Stimulated activated CD8-positive, alpha-beta memory T cell treated with anti-CD3 and anti-CD28 coated beads, Interleukin-4, amount 100 ng/mL, for 24 hours (primary cell): ENCODE measurements at regions not wholly inside any gene's neighbourhood (a gene's known extent, or its start where the extent isn't known, plus 50 kb on each side); places are given as distances from the start of the nearest gene placed in this dataset.
"Not testable (repeated sequence)": the region's sequence is repeated elsewhere in the genome, so short reads cannot be mapped to it uniquely, and the experiment has no call there.

ENCODE experiments used
- DNase-seq: peaks from one replicate; pipeline ENCODE4 v3.0.0-alpha.2; 2020; ENCODE audit warnings: low read depth

DNA sequence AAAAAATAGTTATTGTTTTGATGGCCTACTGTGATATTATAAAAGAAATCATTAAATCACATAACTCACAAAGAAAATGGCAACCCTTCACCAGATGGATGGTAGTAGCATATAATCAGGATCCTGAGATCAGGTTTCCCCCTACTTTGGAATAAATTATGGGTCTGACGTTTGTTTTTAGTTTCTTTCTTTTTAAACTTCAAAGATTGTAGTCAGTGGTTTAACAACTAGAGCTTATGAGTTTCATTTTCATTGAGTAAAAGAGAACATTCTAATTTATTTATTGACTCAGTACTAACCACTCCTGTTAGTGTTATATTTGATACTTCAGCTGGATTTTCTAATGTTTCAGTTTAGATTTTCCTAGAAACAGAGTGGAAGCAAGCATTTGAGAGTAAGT, 218.0 kb upstream of the PCSK5 start:
- no peak for DNase-seq

DNA sequence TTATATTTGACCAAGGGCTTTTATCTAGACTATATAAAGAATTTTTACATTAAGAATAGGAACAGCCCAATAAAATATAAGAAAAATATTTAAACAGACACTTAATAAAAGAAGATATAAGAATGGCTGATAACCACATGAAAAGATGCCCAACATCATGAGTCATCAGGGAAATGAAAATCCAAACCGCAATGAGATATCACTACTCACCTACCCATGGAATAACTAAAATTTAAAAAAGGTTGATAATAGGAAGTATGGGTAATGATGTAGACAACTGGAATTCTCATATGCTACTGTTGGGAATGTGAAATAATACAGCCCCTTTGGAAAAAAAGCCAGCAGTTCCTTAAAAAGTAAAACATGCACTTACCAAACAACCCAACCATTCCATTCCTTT, 206.9 kb upstream of the PCSK5 start:
- DNase-seq = no peak

DNA sequence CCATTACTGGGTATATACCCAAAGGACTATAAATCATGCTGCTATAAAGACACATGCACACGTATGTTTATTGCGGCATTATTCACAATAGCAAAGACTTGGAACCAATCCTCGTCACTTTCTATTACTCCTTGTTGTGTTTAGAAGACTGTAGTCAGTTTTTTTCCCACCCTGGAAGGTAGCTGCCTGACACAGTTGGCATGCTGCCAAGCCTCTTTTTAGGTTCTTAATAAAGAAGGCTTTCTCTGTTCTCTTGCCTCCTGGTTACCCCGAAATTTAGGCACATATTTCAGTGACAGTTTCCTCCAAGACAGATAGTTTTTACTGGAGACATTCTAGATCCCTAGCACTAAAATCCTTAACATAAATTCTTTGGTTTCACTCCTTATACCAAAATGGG, 205.4 kb upstream of the PCSK5 start:
- no peak for DNase-seq

DNA sequence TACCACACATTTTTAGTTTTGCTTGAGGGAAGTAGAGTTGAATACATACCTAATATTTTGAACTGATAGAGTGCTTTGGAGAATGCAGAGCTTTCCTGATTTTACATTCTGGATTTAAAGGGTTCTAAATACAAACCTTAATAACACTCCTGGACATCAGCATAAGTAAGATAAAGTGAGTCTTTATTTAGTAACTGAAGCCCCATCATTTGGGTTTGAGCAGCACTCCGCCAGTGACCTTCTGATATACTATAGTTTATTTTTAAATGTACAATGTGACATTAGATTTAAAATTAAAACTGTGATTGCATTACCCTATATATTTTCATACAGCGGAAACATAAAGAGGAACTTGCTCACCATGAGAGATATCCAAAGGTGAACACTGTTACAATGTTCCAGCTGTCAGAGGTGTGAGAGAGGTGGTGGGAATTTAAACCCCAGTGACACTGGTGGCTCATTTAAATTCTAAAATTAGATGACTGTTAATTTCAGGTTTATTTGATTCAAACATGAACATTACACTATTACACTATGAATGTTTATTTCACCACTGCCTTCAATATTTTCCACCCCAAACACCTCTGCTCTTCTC, 203.0 kb upstream of the PCSK5 start:
- no peak for DNase-seq

DNA sequence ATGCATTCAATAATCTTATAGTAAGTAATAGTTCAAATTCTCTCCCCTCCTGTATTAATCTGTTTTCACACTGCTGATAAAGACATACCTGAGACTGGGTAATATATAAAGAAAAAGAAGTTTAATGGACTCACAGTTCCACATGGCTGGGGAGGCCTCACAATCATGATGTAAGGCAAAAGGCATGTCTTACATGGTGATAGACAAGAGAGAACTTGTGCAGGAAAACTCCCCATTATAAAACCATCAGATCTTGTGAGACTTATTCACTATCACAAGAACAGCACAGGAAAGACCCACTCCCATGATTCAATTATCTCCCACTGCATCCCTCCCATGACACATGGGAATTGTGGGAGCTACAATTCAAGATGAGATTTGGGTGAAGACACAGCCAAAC, 199.9 kb upstream of the PCSK5 start:
- not testable (repeated sequence) for DNase-seq

DNA sequence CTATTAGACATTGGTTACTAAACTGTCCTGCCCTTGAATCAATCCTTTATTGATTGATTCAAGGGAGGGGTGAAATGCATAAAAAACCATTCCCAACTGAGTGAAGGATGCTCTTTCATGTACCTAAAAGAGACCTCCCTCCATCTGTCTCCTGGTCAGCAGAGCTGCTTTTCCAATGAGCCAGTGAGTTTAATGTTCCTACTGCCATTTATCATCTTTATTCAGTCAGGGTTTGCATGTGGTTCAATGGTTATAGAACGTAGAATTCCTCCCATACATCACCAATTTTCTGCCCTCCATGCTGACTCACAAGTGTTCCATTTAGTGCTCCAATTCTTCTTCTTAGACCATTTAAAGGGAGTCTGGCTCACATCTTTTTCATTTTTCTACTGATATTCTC, 199.1 kb upstream of the PCSK5 start:
- DNase-seq = no peak

DNA sequence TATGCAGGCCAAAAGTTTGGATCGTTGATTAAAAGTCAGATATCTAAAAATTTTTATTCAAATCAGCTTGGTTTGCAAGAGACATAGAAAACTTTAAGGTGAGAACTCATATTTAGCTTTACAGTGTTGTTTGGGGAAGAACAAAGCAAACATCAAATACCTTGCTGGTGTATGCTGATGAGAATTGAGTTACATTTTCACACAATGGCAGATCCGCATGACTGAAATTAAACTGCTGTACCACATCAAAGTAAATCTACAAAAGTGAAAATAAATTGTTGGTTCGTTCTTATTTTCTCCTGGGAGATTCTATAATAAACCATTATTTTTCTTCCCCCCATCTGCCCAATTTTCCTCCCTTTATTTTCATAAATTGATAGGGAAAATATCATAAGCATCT, 198.2 kb upstream of the PCSK5 start:
- DNase-seq = no peak

DNA sequence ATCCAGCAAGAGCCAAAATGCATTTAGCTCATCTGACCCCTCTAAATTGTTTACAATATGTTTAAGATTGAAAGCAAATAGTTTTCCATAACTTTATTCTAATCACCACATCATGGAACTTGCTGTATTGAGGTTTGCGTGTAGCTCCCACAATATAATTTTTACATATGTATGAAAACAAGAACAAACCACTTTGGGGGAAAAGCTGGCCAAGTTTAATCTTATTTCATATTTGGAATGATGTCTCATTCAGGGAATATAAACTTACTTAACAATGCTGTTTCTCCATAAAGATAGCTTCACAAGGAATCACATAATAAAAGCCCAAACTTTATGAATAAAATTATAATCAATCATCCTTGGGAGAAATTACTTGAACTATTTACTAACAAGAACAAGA, 194.6 kb upstream of the PCSK5 start:
- DNase-seq = no peak

DNA sequence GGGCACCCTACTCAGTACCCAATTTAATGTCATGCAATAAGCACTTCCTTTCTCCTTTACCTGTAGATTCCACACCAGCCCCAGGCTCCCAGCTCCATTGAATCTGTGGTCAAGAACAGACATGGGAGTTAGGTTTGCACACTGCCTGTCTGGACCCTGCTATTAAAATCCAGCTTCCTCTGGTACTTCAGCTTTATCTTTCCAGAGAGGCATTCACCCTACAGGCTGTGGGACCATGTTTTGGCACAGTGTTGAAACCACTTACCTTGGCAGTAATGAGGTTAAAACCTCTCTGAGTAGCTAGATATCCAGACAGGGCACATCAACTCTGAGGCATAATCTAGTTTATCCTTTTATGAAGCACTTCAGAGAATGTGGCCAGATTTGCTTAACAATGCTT, 191.5 kb upstream of the PCSK5 start:
- DNase-seq = no peak

DNA sequence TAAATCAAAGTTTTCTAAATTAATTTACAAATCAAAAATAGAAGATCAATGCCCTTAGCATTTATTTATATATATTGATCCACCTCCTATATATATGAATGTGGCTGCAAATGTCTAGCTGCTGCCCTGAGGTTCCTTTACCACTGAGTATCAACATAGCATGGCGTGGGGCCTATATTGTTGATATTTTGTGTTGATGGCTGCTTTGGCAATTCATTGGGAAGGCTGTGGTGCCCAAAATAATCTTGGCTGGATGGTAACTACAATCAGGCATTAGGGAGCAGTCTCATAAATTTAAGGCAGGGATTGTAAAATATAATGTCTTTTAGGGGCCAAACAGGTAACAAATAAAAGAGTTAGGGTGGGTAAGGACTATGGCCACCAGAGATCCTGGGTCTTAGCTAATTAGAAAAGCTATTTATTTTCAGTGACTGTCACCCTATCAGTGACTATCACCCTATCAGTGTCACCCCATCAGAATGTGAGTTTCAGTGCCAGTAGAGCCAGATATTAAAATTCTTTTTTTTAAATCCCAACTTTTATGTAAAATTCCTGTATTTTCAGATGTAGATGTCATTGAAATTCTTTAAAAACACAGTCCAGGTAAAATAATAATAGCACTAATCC, 190.7 kb upstream of the PCSK5 start:
- no peak for DNase-seq

DNA sequence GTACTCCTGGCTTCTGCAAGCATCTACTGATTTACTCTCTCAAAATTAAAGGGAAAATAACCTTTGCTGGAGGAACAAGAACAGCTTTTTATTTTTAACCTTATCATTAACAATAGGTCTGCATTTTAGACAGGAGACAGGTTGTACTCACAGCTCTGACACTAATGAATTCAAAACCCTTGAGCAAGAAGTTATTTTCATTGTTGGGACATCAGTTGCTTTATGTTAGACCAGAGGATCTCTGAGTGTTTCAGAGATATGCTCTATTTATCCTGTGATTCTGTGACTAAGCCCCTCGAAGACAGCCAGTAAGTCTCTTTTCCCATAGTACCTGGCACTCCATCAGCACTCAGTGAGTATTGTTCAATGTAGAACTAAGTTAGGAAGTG, 190.2 kb upstream of the PCSK5 start:
- DNase-seq = no peak

DNA sequence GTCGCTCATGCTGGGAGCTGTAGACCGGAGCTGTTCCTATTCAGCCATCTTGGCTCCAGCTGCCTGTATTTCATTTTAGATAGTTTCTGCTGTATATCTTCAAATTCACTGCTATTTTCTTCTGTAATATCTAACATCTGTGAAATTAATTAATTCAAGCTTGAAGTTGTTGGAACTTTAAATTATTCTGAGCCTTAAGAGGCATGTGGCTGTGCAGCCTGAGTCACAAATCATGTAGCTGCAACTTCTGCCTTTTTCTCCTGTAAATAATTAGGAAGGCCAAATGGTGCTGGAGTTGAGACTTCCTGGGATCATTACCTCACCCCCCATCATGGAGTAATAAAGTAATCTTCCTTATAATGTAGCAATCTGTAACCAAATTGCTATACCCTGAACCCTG, 183.3 kb upstream of the PCSK5 start:
- DNase-seq = no peak

DNA sequence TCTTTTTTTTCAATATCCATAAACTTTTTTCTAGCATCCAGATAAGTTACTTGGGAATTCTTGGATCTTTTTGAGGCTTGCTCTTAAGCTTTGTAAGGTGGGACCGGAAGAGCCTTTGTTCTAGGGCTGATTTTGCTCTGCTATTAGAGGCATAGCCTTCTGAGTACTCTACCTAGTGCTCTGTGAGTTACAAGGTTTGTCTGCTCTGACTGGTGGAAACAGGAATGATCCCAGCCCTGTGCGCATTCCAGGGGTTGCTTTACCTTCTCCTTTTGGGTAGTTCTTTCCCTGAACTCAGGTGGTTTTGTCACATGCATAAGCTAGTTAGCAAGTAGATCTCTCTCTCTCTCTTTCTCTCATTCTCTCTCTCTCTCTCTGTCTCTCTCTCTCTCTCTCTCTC, 180.8 kb upstream of the PCSK5 start:
- DNase-seq = no peak

DNA sequence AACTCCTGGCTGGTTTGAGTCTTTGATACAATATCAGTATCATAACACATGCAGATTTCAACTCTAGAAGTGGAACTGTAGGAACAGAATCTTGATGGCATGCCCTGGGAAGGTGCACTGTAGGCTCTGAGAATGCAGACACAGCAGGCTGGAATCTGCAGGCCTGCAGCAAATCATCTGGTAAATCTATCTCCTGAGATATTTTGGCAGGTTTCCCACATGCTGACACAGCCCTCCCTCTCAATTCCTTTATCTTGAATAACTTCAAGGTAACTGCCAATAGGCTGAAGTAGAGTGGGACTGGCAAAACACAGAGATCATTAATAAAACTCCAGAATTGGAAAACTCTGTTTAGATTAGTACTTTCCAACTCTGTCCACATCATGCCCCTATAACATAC, 177.8 kb upstream of the PCSK5 start:
- no peak for DNase-seq

DNA sequence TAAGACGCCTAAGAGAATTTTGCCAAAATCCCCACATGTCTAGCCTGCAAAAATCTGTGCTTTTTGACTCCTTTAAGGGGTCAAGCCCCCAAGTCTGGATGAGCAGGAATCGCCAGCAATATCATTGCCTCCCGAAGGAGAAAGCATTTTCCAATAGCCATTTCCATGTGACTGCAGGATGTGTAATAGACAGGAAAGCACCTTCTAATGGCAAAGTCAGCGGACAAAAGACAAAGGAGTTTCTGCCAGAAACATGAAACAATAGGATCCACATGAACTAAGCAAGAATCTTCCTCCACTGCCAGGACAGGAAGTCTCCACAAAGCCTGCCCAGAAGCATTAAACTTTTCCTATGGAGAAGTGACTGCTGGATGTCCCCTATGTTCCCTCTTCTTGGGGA, 177.1 kb upstream of the PCSK5 start:
- DNase-seq = no peak

DNA sequence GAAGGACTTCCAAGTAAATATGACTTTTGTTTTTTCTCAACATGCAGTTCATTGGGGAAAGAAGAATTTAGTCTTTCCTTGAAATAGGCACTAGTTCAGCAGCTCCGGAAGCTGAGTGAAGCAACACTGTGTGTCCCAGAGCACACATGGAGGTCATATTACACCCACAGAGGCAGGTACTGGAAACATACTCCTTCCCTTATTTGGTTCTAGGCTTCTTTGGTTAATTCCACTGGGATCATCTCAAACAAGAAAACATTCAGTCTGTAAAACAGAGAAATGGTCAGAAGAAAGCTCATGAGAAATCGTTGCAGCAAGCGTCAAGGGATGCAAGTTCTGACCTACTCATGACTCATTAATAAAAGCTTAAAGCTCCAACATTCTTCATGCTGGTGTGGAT, 175.1 kb upstream of the PCSK5 start:
- no peak for DNase-seq

DNA sequence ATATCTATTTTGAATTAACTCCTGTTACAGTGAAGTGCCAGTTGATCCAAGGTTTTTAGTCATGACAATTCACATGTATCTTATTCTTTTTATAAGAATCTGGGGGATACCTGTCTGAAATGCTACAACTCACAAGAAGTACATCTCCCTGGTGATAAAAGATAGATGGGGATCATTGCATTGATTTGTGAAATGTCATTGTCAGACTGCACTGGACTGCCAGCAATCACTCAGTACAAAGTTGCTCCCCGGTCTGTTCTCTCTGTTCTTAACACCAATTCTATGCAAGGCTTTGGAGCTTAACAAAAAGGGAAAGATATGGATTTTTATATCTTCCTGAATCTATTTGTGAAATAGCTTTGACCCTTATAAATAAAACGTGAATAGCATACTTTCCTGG, 171.8 kb upstream of the PCSK5 start:
- DNase-seq = no peak

DNA sequence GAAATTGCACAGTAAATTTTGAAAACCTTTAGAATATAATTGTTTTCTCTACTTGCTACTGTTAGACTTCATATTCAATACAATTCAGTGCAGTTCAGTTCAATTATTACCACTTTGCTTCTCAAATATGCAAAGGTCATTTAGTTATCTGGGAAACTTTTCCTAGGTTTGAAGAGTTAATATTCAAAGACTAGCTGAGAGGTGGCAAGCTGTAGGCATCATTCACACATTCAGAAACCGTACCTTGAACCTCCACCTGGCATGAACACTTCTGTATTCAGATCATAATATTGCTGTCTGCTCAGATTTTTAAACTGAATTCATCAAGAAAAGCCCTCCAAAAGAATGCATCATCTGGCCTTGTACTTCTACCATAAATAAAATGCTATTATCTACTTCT, 162.1 kb upstream of the PCSK5 start:
- DNase-seq = no peak

DNA sequence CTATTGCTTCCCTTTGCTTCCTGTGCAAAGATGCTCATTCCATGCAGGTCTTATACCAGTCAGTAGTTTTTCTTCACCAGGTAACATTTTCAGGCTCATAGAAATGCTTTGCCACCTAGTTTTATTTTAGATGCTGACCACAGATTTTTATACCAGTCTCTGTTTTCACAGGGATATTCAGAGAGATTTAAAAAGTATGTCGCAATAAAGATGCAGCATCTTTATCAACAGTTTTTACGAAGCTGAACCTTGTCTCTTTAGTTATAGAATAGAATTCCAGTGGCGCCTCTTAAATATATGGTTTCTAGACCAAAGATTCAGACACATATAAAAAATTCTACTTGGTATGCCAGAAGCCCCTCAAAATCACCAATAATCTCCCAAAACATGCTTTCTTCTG, 155.7 kb upstream of the PCSK5 start:
- DNase-seq = no peak

DNA sequence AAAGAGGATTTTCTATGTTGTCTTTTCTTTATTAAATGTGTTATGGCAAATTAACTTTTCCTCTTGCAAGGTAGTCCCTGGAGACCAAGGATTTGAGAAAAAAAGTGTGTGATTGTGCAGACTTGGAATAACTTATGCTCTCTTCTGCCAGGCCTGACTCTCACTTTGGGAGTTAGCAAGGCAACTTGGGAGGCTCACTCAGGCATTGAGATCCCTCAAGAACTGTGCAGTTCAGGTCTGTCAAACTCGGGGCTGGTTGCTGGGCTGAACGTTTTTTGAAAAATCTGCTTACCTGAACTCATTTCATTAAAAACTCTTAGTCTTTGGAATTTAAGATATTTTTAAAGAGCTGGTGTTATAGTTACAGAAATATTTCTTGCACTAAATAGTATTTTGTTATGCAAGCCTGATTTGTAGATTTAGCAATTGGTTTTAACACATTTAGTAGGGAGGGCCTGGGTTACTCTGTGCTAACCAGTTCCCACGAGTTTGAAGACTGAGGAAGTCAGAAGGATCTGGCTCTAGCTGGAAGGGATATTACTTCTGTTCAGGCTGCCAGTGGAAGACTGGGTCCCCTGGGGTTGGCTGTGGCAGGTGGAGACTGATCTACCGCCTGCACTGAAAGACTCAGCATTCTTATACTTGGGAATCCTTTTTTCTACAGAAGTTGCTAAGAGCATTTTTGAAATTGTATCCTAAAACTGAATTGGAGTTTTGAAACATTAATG, 150.4 kb upstream of the PCSK5 start:
- no peak for DNase-seq

DNA sequence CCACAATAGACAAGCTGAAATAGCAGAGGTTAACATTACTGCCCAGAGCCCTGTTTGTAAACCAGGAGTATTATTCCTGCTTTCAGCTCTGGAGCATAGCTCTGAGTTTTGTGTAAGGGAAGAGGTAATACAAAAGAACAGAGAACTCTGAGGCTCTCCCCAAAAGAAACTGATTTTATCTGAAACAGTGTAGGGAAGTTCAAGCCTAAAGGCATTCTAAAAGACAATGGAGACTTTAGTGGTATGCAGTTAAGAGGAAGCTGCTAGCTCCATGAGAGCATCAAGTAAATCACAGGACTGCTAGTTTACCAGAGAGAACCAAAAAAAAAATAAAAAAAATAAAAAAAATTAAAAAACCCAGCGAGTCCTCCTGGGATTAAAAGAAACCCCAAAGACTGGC, 146.6 kb upstream of the PCSK5 start:
- DNase-seq = no peak

DNA sequence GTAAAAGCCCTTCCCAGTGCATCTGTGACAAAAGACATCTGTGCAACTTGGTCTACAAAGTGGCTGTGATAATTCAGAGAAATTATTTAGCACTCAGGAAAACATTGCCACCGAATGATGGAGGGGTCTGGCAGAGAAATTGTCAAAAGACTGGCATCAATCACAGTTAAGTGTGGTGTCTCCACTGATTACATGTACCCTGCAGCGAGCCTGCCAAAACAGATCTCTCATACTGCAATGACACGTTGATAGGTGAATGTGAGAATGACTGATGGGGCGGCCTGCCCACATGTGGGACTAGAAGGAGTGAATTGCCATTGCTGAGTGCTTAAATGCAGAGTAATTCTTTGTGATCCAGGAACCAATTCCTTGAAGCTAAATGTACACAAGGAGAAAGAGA, 136.4 kb upstream of the PCSK5 start:
- no peak for DNase-seq

DNA sequence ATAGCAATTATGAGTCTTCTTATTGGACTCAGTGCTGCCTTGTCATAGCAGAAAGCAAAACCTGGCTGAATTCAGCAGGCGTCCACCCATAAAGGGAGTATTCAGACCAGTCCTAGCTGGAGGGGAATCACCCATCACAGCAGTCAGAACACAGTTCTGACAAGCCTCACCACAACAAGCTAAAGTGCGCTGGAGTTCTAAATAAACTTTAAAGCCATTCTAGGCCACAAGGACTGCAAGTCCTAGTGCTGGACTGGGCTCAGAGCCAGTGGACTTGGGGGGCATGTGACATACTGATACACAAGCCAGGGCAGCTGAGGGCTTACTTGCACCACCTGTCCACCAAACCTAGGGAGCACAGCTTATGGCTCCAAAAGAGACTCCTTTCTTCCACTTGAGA, 115.3 kb upstream of the PCSK5 start:
- no peak for DNase-seq
